ENCODE measurements at regions not wholly inside any gene's neighbourhood (a gene's known extent, or its start where the extent isn't known, plus 50 kb on each side); places are given as distances from the start of the nearest gene placed in this dataset.

GRCh38 chr1:199447906-199448305, 579.6 kb upstream of the NR5A2 start:
- TF ChIP-seq CTCF (IDR thresholded peaks at IDR 0.05) (no peak), POLR2A (IDR thresholded peaks at IDR 0.05) (no peak)
